Mesothelial cell of epicardium (in vitro differentiated cells): ENCODE measurements at regions not wholly inside any gene's neighbourhood (a gene's known extent, or its start where the extent isn't known, plus 50 kb on each side); places are given as distances from the start of the nearest gene placed in this dataset.

Source experiments
- DNase-seq, 2 experiments: peaks; one replicate each; pipeline ENCODE4 v3.0.0; 2021; ENCODE audit warnings: low spot score in 2 of 2; ENCODE audit not compliant: unreplicated experiment in 2 of 2
- H3K27ac Mint-ChIP-seq: 2 replicates; pipeline ENCODE4 v1.8.0; 2021; ENCODE audit warnings: mixed read lengths
- H3K27me3 Mint-ChIP-seq: 2 replicates; pipeline ENCODE4 v1.8.0; 2021; ENCODE audit warnings: low read depth, mixed read lengths
- H3K36me3 Mint-ChIP-seq: 2 replicates; pipeline ENCODE4 v1.8.0; 2021; ENCODE audit warnings: mixed read lengths
- H3K4me1 Mint-ChIP-seq: 2 replicates; pipeline ENCODE4 v1.8.0; 2021; ENCODE audit warnings: mixed read lengths
- H3K4me3 Mint-ChIP-seq: 2 replicates; pipeline ENCODE4 v1.8.0; 2021; ENCODE audit warnings: mild to moderate bottlenecking, moderate library complexity, mixed read lengths
- H3K9me3 Mint-ChIP-seq: 2 replicates; pipeline ENCODE4 v1.8.0; 2021; ENCODE audit warnings: mixed read lengths
- CTCF ChIP-seq: fragments of 200-600 bp; sonication (generic); IDR thresholded peaks from one replicate; pipeline ENCODE4 v1.5.0; 2021; ENCODE audit warnings: antibody characterized with exemption; ENCODE audit not compliant: unreplicated experiment

GRCh38 chr7:94133460-94133859 lies 129.3 kb upstream of the BET1 start:
- no peak for DNase-seq
- Mint-ChIP-seq H3K4me1 (peaks cover 16% of the 10 kb centered on the region), H3K36me3 (no peaks in the 10 kb centered on the region), H3K27ac (no peak overlapping the region), H3K27me3 (peaks cover 6% of the 10 kb centered on the region), H3K9me3 (no peaks in the 10 kb centered on the region), H3K4me3 (no peak overlapping the region)
- no peak for TF ChIP-seq CTCF

DNA sequence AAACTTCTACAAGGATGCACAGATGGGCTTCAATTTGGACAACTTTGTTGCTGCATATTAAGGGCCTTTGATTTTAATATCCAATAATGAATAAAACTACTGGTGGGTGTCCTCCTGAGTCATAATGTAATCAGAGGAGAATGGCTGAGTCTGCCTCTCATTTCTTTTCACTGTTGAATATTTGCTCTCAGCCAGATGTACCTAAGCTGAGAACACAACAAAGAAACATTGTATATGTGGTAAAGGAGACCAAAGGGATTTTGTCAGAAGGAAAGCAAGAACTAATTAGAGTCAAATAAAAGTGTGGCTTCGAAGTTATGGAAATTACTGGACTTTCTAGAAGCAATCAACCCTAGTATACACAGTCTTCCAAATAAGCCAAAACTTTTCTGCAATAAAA lies 131.0 kb upstream of the BET1 start:
- peaks cover 3% of the 10 kb centered on the region for H3K4me1 Mint-ChIP-seq
- no peaks in the 10 kb centered on the region for H3K9me3 Mint-ChIP-seq
- TF ChIP-seq CTCF: no peak
- no peak overlapping the region for H3K27ac Mint-ChIP-seq
- no peak overlapping the region for H3K4me3 Mint-ChIP-seq
- no peak for DNase-seq
- H3K36me3 Mint-ChIP-seq: no peaks in the 10 kb centered on the region
- H3K27me3 Mint-ChIP-seq: peaks cover 8% of the 10 kb centered on the region

DNA sequence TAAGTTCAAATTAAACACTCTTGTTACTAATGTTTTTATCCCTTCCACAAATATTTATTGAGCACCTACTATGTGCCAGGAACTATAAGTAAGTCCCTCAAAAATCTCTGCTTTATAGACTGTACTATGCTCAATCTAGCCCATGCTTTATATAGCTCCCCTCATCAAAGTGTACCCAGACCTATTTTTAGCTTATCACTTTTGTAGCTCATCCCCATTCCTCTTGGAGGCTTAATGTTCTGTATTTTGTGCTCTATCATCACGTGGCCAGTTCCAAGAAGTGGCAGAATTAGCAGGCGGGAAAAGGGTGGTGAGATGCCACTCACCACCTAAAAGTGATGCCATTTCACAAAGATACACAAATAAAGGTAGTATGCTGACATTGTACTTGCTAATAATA lies 138.1 kb upstream of the BET1 start:
- H3K9me3 Mint-ChIP-seq: no peaks in the 10 kb centered on the region
- H3K27ac Mint-ChIP-seq: no peak overlapping the region
- DNase-seq: no peak
- TF ChIP-seq CTCF: no peak
- peaks cover 4% of the 10 kb centered on the region for H3K4me1 Mint-ChIP-seq
- peaks cover 2% of the 10 kb centered on the region for H3K27me3 Mint-ChIP-seq
- H3K36me3 Mint-ChIP-seq: no peaks in the 10 kb centered on the region
- H3K4me3 Mint-ChIP-seq: no peak overlapping the region

DNA sequence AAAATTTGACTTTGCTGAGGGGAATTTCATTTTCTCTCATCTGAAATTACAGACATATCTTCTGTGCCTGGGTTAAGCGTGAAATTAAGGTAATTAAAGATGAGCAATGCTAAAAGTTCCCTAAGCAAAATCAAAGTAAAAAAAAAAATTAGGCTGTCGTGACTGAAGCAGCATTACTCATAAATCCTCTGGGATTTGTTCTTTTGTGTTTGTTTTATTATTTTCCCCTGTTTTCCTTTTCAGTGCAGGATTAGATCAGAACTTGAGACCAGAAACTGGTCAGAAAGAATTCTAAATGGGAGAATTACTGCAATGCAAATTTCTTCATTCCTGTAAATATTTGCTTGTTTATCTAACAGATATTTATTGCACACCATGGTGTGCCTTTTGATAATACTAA lies 141.4 kb upstream of the BET1 start:
- H3K4me1 Mint-ChIP-seq: peaks cover 4% of the 10 kb centered on the region
- H3K27ac Mint-ChIP-seq: no peak overlapping the region
- peaks cover 8% of the 10 kb centered on the region for H3K9me3 Mint-ChIP-seq
- H3K27me3 Mint-ChIP-seq: peaks cover 2% of the 10 kb centered on the region
- no peak for TF ChIP-seq CTCF
- no peak overlapping the region for H3K4me3 Mint-ChIP-seq
- DNase-seq: no peak
- H3K36me3 Mint-ChIP-seq: no peaks in the 10 kb centered on the region

DNA sequence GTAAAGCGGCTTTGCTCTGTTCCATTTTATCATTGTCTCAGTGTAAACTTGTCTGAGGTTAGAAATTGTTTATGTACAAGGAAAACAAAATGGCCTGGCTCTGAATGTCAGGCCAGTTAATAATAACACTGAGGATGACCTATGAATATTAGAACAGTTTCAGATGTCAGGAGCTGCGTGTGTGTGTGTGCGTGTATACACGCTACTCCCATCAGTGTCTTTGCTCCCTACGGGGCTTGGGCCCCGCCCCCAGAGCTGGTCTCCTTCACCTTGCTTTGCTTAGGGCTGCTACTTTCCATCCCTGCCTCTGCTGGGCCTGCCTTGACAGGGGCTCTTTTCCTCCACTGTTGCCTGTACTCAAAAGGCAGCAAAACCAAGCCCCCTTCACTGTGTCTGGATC lies 142.3 kb upstream of the BET1 start:
- Mint-ChIP-seq H3K9me3 (peaks cover 8% of the 10 kb centered on the region), H3K4me3 (no peak overlapping the region), H3K36me3 (no peaks in the 10 kb centered on the region), H3K27me3 (peaks cover 2% of the 10 kb centered on the region), H3K4me1 (peaks cover 4% of the 10 kb centered on the region), H3K27ac (no peak overlapping the region)
- no peak for TF ChIP-seq CTCF
- DNase-seq: no peak
